GM18511 (cell line): ENCODE measurements at regions not wholly inside any gene's neighbourhood (a gene's known extent, or its start where the extent isn't known, plus 50 kb on each side); places are given as distances from the start of the nearest gene placed in this dataset.

Experiments
- ATAC-seq: cut with Tn5 transposase; IDR thresholded peaks from one replicate; pipeline ENCODE4 v1.9.1; 2021; ENCODE audit warnings: mild to moderate bottlenecking, moderate library complexity; ENCODE audit not compliant: unreplicated experiment

GRCh38 chr12:34340534-34341361, 318.5 kb downstream of the ALG10 start:
- ATAC-seq: no peak

- ATAC-seq: no peak
These were observed 319.1 kb downstream of the ALG10 start for GRCh38 chr12:34341362-34341733.

- no peak for ATAC-seq
These were observed 319.8 kb downstream of the ALG10 start for GRCh38 chr12:34342048-34342447.

DNA sequence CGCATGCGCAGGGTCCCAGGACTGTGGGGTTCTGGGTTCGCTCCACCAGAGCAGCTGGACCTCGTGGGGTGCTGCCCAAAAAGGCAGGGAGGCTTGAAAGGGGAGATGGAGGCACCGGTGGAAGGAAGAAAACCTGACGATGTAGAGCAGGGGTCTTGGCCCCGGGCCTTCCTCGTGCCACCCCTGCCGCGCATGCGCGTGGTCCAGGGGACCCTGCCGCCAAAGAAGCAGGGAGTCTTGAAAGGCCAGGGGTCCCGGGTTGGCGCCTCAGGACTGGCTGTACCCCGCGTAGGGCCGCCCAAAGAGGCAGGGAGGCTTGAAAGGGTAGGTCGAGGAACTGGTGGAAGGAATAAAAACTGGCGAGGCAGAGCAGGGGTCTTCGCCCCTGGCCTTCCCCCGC, 321.0 kb downstream of the ALG10 start:
- no peak for ATAC-seq

DNA sequence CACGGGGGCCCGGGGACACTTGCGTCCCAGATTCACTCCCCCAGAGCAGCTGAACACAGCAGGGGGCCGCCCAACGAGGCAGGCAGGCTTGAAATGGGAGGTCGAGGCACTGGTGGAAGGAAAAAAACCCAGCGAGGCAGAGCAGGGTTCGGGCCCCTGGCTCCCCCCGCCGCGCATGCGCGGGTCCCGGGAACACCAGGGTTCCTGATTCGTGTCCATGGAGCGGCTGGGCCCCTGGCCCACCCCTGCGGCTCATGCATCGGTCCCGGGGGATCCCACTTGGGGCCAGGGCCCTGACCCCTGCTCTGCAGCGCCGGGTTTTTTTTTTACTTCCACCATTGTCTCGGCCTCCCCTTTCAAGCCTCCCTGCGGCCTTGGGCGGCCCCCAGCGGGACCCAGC, 321.5 kb downstream of the ALG10 start:
- ATAC-seq: no peak

DNA sequence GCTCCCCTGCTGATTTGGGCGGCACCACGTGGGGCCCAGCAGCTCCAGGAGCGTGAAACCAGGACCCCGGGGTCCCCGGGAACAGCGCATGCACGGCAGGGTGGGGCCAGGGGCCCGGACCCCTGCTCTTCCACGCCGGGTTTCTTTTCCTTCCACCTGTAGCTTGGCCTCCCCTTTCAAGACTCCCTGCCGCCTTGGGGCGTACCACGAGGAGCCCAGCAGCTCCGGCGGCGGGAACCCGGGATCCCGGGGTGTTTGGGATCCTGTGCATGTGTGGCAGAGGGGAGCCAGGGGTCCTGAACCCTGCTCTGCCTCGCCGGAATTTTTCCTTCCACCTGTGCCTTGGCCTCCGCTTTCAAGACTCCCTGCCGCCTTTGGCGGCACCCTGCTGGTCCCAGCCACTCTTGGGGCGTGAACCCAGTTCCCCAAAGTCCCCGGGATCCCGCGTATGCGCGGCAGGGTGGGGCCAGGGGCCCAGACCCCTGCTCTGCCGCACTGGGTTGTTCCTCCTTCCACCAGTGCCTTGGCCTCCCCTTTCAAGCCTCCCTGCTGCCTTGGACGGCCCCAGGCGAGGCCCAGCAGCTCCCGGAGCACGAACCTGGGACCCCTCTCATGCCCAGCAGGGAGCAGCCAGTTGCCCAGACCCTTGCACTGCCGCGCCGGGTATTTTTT, 322.7 kb downstream of the ALG10 start:
- no peak for ATAC-seq

- no peak for ATAC-seq
These were observed 323.5 kb downstream of the ALG10 start for GRCh38 chr12:34345801-34346200.

- ATAC-seq: no peak
These were observed 324.2 kb downstream of the ALG10 start for GRCh38 chr12:34346372-34347034.

DNA sequence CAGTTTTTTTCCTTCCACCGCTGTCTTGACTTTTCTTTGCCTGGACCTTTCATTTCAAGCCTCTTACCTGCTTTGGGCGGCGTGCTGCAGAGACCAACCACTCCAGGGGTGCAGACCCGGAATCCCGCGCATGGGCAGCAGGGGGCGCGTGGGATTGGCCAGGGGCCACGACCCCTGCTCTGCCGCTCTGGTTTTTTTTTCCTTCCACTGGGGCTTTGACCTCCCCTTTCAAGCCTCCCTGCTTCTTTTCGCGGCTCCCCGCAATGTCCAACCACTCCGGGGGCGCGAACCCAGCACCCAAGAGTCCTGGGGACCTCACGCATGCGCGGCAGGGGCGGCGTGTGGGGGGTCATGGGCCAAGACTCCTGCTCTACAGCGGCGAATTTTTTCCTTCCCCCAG, 325.1 kb downstream of the ALG10 start:
- ATAC-seq: no peak

DNA sequence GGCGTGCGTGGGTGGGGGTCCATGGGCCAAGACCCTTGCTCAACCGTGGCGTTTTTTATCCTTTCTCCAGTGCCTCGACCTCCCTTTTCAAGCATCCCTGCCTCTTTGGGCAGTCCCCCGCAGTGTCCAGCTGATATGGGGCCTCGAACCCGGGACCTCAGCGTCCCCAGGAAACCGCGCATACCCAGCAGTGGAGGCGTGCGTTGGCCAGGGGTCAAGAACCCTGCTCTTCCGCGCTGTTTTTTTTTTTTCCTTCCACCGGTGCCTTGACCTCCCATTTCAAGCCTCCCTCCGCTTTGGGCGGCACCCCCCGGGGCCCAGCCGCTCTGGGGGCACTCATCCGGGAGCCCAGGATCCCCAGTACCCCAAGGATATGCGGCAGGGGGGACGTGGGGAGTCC, 325.8 kb downstream of the ALG10 start:
- no peak for ATAC-seq

- no peak for ATAC-seq
These were observed 326.8 kb downstream of the ALG10 start for GRCh38 chr12:34348836-34349672.

DNA sequence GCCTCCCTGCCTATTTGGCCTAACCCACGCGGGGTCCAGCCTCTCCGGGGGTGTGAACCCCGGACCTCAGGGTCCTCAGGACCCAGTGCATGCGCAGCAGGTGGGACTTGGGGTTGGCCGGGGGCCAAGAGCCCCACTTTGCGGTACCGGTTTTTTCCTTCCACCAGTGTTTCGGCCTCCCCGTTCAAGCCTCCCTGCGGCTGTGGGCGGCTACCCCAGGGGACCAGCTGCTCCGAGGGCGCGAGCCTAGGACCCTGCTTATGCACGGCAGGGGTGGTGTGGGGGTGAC, 327.3 kb downstream of the ALG10 start:
- ATAC-seq: no peak

- no peak for ATAC-seq
These were observed 328.1 kb downstream of the ALG10 start for GRCh38 chr12:34350092-34351041.

GRCh38 chr12:34352098-34352497, 329.8 kb downstream of the ALG10 start:
- no peak for ATAC-seq

- ATAC-seq: no peak
These were observed 332.2 kb downstream of the ALG10 start for GRCh38 chr12:34354239-34355200.

DNA sequence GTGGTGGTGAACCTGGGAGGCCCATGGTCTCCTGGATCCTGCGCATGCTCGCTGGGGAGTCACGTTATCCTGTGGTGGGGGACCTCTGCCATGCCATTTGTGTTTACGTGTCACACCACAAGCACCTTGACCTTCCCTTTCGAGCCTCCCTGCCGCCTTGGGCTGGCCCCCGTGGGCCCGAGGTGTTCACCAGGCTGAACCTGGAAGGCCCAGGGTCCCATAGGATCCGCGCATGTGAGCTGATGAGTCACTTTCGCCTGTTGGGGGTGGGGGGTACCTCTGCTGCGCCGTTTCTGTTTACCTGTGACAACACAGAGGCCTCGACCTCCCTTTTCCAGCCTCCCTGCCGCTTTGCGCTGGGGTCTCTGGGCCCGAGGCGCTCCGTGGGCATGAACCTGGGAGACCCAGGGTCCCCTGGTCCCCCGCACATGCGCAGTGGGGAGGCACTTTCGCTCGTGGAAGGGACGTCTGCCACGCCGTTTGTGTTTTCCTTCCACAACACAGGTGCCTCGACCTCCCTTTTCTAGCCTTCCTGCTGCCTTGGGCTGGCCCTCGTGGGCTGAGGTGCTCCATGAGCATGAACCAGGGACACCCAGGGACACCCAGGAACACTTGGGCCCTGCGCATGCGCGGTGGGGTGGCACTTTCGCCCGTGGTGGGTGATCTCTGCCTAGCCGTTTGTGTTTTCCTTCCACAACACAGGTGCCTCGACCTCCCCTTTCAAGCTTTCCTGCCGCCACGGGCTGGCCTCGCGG, 334.1 kb downstream of the ALG10 start:
- ATAC-seq: no peak

- no peak for ATAC-seq
These were observed 335.5 kb downstream of the ALG10 start for GRCh38 chr12:34357791-34358190.

GRCh38 chr12:34358198-34358597, 335.9 kb downstream of the ALG10 start:
- no peak for ATAC-seq
